Posterior vena cava (tissue), 2 donors: ENCODE measurements at regions not wholly inside any gene's neighbourhood (a gene's known extent, or its start where the extent isn't known, plus 50 kb on each side); places are given as distances from the start of the nearest gene placed in this dataset.

Experiments
- DNase-seq: peaks from one replicate; pipeline ENCODE4 v3.0.0-alpha.2; 2020; ENCODE audit warnings: low spot score
- intact Hi-C, 2 donors: fragments of 100-400 bp; cut with DNase I; formaldehyde crosslinking; loops; one replicate each; pipeline versions ENCODE4 v1.14.1 to v1.14.2; 2022 to 2023
- donor health status: DM: yes; HTN: yes; CAD: no.
- donor health status: DM: yes; HTN: yes; CAD: no.

DNA sequence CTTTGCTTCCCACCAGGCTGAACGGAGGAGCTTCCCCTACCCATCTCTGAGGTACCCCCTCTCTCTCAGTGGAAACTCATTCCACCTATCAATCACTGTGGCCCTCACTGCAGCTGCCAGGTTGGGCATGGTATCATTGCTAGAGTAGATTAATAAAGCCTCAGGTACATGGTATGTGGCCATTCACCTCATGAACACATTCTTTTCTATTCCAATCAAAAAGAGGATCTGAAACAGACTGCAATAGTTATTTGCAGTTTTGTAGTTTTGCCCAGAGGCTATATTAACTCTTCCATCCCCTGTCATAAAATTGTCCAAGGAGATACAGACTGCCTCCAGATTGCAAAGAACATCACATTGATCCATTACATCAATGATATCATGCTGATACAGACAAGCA, 85.8 kb upstream of the MVB12B start:
- DNase-seq, result no peak
- intact Hi-C loops, result no loop called here

DNA sequence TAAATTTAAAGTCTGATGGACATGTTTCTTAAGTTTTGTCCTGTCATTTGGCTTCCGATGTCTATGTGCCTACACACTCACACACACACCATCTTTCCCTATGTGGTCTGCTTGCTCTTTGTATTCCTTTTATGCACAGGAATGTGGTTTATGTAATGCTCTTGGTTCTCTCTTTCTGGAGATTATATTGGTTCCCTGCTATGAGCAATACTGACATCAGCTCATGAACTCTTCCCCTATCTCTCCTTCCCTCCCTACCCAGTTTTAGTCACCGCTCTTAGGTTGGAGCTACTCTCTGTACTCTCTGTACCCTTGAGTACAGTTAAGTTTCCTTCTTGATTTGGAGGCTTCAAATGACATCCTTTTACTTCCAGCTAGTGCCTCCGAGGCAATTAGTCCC, 77.9 kb upstream of the MVB12B start:
- intact Hi-C loops, result no loop called here
- no peak for DNase-seq

DNA sequence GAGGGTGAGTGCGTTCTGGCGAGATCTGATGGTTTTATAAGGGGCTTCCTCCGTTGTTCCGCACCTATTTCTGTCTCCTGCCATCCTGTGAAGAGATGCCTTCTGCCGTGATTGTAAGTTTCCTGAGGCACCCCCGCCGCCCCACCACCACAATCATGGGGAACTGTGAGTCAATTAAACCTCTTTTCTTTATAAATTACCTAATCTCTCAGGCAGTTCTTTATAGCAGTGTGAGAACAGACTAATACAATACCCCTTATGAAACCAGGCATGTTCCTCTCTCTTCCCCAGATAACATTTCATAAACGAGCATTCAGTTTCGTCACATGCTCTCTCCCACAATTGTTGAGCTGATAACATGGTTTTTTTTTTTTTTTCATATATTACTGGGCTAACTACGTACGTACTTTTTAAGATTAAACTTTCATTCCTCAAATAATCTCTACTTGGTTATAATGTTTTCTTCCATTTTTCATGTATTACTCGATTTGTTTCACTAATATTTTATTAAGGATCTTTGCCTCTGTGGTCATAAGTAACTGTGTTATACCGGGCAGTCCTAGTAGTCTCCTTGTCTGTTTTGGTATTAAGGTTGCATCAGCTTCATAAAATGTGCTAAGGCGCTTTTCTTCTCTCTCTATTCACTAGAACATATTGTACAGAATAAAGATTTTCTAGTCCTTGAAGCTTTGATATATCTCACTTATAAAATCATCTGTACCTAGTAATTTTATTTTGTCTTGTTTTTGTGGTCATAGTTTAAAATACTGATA, 64.9 kb upstream of the MVB12B start:
- no peak for DNase-seq
- intact Hi-C loops, result no loop called here

DNA sequence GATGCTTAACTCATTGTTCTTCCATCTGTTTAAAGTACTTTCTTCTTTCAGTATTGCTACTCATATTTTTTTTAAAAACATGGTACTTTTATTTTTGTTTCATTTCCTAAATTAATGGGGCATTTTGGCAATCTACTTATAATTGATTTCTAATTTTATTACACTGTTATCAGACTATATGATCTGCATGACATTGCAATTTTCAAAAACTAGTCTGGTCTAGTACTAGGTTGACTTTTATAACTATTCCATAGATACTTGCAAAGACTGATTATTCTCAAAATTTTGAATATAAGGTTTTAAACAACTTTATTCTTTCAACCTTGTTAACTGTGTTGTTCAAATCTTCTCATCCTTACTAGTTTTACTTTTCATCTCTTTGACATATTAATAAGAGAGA, 63.9 kb upstream of the MVB12B start:
- DNase-seq, result no peak
- intact Hi-C loops, result no loop called here

DNA sequence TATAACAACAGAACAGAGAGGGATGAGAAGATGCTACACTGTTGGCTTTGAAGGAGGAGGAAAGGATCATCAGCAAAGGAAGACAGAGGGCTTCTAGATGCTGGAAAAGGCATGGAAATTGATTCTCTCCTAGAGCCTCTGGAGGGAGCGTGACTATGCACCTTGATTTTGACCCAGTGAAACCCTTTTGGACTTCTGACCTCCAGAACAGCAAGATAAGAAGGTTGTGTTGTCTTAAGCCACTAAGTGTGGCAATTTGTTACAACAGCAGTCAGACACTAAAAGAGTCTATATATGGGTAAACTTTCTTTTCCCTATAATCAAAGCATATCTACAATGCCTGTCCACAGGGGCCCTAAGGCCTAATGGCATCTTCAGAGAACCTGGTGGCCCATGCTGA, 56.1 kb upstream of the MVB12B start:
- intact Hi-C loops, result no loop called here
- no peak for DNase-seq

DNA sequence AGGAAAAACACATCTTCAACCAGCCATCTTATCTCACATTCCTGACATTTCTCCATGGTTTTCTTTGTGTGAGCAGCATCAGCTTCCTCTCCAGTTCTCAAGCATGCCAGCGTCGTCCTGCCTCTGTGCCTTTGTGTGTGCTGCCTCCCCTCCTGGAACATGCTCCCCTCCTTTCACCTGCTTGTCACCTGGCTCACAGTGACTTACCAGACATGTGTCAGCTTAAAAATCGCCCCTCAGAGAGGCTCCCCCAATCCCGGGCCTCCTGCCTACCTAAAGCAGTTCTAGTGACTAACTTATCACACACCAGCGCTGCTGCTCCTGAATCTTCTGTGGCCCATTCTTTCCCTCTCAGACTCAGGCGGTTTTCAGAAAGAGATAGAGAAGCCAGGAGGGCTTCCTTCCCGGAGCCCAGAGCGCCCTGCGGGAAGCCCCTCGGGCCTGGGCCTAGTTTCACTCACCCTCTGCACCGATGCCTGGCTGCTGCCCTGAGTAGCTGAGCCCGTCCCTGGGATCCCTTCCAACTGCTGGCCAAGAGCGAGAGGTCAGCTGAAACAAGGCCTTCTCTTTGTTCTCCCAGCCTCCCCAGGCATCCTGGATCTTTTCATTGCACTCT, 51.1 kb upstream of the MVB12B start:
- intact Hi-C loops, result no loop called here
- no peak for DNase-seq

DNA sequence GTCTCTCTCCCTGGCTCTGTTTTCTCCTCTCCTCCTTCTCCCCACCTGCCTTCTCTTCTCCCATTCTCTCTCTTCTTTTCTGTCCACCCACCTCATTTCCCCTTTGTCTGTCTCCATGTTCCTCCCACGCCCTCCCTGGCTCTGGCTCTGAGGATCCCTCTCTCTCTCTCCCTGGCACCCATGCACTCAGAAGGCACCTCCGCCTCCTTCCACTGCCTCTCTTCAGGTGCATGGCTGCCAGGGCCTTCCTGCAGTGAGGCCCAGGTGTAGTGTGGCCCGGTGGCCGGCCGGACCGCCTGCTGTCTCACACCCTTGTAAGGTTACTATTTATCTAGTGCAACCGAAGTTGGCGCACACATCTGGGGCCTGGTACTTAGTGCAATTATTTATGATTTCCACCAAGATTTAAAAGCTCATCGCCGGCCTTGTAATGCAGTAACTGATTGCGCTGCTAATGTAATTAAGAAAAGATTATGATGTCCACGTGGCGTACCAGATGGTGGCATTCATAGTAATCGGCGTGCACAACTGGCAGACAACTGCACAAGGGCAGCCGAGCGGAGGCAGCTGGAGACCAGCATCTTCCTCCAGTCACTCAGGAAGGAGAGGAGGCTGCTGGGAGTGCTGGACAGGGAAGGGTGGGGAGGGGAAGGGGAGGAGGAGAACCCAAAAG, 50.4 kb upstream of the MVB12B start:
- intact Hi-C loops, result no loop called here

More for the DNA sequence above, 50.4 kb upstream of the MVB12B start:
- no peak for DNase-seq
